Kidney epithelial cell (primary cell): ENCODE measurements at regions not wholly inside any gene's neighbourhood (a gene's known extent, or its start where the extent isn't known, plus 50 kb on each side); places are given as distances from the start of the nearest gene placed in this dataset.

ENCODE experiments used
- DNase-seq: peaks from one replicate; pipeline ENCODE4 v3.0.0-alpha.2; 2010; ENCODE audit warnings: low read depth
- H3K27me3 ChIP-seq: 2 replicates; pipeline ENCODE4 v1.6.0; 2011; ENCODE audit warnings: low read length; ENCODE audit not compliant: control insufficient read depth, insufficient read depth
- H3K36me3 ChIP-seq: 2 replicates; pipeline ENCODE4 v1.5.1; 2011; ENCODE audit warnings: low read length; ENCODE audit not compliant: control insufficient read depth, insufficient read depth
- H3K4me3 ChIP-seq: 2 replicates; pipeline ENCODE4 v1.5.1; 2011; ENCODE audit warnings: low read depth, mild to moderate bottlenecking, control low read depth, low read length
- TF ChIP-seq, protein P1 (sequence below): IDR thresholded peaks from 2 replicates; pipeline ENCODE4 v1.5.1; 2011; ENCODE audit warnings: mild to moderate bottlenecking, moderate library complexity, low read length, control low read depth, inconsistent platforms; ENCODE audit not compliant: insufficient read depth, poor library complexity, severe bottlenecking

DNA sequence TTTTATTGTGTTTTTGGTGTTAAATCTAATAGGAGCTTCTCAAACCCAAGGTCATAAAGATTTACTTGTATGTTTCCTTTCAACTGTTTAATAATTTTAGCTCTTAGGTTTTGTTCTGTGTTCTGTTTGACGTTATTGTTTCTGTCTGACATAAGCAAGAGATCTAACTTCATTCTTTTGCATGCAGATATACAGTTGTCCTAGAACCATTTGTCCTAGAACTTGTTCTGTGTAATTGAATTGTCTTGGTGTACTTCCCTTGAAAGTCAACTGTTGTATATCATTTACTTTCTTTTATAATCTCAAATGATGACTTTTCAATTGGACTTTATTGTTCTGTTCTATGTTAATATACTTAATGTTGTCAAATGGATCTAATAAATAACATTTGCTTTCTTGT lies 977.1 kb downstream of the FAT4 start:
- TF ChIP-seq, protein P1, sequence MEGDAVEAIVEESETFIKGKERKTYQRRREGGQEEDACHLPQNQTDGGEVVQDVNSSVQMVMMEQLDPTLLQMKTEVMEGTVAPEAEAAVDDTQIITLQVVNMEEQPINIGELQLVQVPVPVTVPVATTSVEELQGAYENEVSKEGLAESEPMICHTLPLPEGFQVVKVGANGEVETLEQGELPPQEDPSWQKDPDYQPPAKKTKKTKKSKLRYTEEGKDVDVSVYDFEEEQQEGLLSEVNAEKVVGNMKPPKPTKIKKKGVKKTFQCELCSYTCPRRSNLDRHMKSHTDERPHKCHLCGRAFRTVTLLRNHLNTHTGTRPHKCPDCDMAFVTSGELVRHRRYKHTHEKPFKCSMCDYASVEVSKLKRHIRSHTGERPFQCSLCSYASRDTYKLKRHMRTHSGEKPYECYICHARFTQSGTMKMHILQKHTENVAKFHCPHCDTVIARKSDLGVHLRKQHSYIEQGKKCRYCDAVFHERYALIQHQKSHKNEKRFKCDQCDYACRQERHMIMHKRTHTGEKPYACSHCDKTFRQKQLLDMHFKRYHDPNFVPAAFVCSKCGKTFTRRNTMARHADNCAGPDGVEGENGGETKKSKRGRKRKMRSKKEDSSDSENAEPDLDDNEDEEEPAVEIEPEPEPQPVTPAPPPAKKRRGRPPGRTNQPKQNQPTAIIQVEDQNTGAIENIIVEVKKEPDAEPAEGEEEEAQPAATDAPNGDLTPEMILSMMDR, result no peak
- Histone ChIP-seq H3K27me3 (no peaks in the 10 kb centered on the region), H3K36me3 (no peaks in the 10 kb centered on the region), H3K4me3 (no peak overlapping the region)
- no peak for DNase-seq

DNA sequence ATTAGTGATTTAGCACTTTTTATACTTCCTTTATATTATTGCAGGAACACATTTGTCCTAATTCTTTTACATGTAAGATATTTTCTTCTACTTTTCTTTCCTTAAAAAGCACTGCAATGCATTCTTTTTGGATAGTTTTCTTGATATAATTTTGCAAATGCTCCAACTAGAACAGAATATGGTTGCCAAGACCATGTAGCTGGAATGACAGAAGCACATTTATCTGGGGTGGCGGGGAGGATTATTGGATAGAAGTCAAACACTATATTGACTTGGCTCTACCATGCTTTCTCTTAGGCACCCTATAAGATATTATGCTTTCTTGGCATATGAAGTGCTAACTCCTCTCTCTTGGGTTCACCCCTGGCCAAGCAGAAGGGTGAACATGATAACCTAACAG lies 983.5 kb downstream of the FAT4 start:
- TF ChIP-seq, protein P1, result no peak
- no peak for DNase-seq
- Histone ChIP-seq H3K27me3 (no peaks in the 10 kb centered on the region), H3K36me3 (no peaks in the 10 kb centered on the region), H3K4me3 (no peak overlapping the region)

DNA sequence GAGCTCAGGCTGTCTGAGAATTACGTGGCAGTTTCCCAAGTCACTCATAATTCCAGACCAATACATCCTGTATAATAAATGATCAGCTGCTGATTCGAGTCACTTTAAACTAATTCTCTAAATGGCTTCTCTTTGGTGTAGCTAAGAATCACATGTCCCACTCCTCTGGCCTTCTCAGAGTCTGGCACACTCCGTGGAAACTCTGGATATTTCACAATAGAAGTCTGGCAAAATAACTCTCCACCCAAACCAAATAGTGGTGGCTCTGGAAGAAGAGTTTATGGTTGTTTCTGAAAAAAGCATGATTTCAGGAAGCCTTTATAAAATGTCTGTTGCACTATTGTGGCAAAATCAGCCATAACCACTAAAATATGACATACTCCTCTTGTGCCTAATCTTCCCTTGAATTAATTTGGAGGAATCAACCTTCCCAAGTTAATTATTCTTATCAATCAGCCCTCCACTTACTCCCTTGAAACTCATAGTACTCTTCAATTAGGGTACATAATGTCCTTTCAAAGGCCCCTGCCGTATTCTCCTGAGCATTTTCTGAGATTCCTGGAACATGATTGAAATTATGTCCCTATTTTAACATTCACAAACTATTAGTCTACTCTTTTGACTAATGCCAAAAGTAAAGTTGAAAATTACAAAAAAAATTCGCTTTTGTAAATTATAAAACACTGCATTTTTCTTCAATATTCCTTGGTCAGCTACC lies 991.6 kb downstream of the FAT4 start:
- no peaks in the 10 kb centered on the region for H3K36me3 ChIP-seq

DNA sequence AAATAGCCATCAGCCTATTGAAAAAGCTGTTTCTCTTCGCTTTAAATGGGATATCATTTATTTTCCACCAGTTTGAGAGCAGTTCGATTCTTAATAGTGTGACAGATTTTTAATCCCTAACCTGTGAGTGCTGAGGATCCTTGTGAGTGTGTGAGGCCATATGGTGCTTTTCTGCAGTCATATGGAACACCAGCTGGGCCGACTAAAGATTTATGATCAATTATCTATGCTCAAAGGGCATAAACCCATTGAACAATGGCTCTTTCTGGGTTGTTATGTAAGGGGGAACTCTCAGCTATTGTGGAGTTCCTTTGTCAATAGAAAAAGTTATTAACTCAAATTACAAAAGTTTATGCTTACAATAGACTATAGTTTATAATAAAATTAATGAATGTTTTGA lies 1003.6 kb downstream of the FAT4 start:
- H3K36me3 ChIP-seq, result no peaks in the 10 kb centered on the region
- H3K27me3 ChIP-seq, result no peaks in the 10 kb centered on the region
- TF ChIP-seq, protein P1, result no peak
- H3K4me3 ChIP-seq, result no peak overlapping the region
- DNase-seq, result no peak

More for the DNA sequence above, 991.6 kb downstream of the FAT4 start:
- TF ChIP-seq, protein P1, result no peak
- Histone ChIP-seq H3K27me3 (no peaks in the 10 kb centered on the region), H3K4me3 (no peak overlapping the region)
- no peak for DNase-seq

DNA sequence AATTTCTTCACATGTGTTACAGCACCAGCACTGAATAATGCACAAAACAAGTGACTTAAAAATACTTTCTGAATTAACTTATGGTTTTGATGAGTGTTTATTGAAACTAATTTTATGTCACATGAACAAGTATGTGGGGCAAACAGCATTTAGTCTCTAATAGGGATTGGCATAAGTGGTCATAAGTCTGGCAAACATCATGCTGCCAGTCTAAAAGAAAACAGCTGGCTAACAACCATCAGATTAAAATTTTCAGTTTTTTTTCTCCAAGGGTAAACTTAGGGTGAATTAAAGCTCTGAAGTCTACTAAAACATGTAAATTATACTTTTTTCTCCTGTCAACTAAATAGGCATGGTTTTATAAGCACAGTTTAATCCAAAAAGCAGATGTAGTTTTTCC lies 1014.2 kb downstream of the FAT4 start:
- TF ChIP-seq, protein P1, result no peak
- Histone ChIP-seq H3K27me3 (no peaks in the 10 kb centered on the region), H3K36me3 (no peaks in the 10 kb centered on the region), H3K4me3 (no peak overlapping the region)
- no peak for DNase-seq

DNA sequence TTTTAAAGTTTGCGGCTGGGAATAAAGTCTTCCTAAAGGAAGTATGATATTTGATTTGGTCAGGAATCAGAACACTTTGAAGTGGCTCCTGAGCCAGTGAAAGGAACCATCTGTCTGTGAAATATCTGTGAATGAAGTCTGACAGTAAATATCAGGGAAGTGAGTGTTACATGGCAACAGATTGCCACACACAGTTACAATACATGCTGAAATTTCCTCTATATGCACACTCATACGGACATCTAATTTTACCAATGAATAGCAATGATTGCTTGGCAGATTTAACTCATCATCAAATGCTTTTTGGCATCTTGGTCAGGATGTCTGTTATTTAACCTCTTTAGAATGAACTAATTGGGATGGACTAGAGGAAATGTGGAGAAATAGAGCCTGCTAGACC lies 1023.8 kb downstream of the FAT4 start:
- DNase-seq, result no peak
- H3K27me3 ChIP-seq, result no peaks in the 10 kb centered on the region
- TF ChIP-seq, protein P1, result no peak

More for the DNA sequence above, 1023.8 kb downstream of the FAT4 start:
- no peak overlapping the region for H3K4me3 ChIP-seq
- no peaks in the 10 kb centered on the region for H3K36me3 ChIP-seq
